ENCODE measurements at regions not wholly inside any gene's neighbourhood (a gene's known extent, or its start where the extent isn't known, plus 50 kb on each side); places are given as distances from the start of the nearest gene placed in this dataset.

DNA sequence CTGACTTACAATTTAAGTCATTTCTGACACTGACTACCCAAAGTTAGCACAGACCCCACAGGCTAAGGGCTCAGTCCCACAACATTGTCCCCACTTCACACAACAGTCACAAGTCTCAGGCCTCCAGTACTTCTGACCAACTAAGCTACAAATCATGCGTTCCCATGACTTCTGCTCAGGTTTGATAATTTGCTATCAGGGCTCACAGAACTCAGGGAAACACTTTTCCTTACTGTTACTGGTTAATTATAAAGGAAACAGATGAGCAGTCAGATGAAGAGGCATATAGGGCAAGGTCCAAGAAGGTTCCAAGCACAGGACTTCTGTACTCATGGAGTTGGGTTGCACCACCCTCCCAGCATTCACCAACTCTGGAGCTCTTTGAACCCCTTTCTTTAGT lies 151.2 kb upstream of the TNR start:
- no peaks in the 10 kb centered on the region for H3K4me1 ChIP-seq (ENCODE audit: control insufficient read depth, insufficient read depth, low read length)
- CTCF ChIA-PET: interaction anchor here (0.6 kb wide), 1 partner anchor 171 kb away, joined by 5 read pairs; no protein-coding TSS in a partner anchor
- POLR2A ChIA-PET: no interaction called here
- H3K9me3 ChIP-seq (ENCODE audit: control insufficient read depth, insufficient read depth, low read depth, low read length): no peaks in the 10 kb centered on the region
- H3K36me3 ChIP-seq (ENCODE audit: control insufficient read depth in 2 of 2, insufficient read depth in 1 of 2, low read length in 2 of 2): no peaks in the 10 kb centered on the region
- no peak overlapping the region for H3K4me3 ChIP-seq (ENCODE audit: low read depth, low read length)
- no peak for TF ChIP-seq KLF10 (tag by site-specific recombination; IDR thresholded peaks at IDR 0.05)
- no peak for TF ChIP-seq ZNF658 (tag by site-specific recombination; IDR thresholded peaks at IDR 0.05)
- no peak for TF ChIP-seq ZNF2 (tag by site-specific recombination; IDR thresholded peaks at IDR 0.05)
- no peak for TF ChIP-seq ZNF324 (tag by site-specific recombination; IDR thresholded peaks at IDR 0.05)
- TF ChIP-seq, protein P1, sequence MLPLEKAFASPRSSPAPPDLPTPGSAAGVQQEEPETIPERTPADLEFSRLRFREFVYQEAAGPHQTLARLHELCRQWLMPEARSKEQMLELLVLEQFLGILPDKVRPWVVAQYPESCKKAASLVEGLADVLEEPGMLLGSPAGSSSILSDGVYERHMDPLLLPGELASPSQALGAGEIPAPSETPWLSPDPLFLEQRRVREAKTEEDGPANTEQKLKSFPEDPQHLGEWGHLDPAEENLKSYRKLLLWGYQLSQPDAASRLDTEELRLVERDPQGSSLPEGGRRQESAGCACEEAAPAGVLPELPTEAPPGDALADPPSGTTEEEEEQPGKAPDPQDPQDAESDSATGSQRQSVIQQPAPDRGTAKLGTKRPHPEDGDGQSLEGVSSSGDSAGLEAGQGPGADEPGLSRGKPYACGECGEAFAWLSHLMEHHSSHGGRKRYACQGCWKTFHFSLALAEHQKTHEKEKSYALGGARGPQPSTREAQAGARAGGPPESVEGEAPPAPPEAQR (tag by site-specific recombination; IDR thresholded peaks at IDR 0.05): no peak
- no peak for TF ChIP-seq ZNF585B (tag by site-specific recombination; IDR thresholded peaks at IDR 0.05)
- TF ChIP-seq ZNF777 (tag by site-specific recombination; IDR thresholded peaks at IDR 0.05; ENCODE audit: borderline replicate concordance): no peak
- TF ChIP-seq ZBTB20 (tag by site-specific recombination; IDR thresholded peaks at IDR 0.05): no peak
- no peak for TF ChIP-seq ZNF530 (tag by site-specific recombination; IDR thresholded peaks at IDR 0.05; ENCODE audit: low read depth)
- TF ChIP-seq ZNF292 (tag by site-specific recombination; IDR thresholded peaks at IDR 0.05; ENCODE audit: borderline replicate concordance, low read depth): no peak
- no peak overlapping the region for H3K27ac ChIP-seq (ENCODE audit: extremely low read depth, low read depth, low read length)

DNA sequence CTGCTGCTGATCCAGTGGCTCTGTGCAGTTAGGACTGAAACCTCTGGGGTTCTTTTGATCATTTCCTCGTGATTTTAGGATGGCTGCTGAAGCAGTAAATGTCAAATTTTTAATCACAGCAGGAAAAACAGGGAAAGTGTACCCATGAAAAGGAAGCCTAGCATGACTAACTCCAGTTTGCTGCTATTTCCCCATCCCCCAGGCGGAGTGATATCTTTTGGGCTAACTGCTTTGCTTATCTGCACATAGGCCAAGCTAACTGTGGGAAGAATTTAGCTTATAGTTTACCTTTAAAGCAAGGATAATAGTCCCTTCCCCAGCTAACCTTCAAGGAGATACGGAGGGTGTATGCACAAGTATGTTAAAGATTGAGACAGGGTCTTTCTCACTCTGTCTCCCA lies 149.8 kb upstream of the TNR start:
- Histone ChIP-seq H3K4me3 (ENCODE audit: low read depth, low read length) (no peak overlapping the region), H3K9me3 (ENCODE audit: control insufficient read depth, insufficient read depth, low read depth, low read length) (no peaks in the 10 kb centered on the region), H3K27ac (ENCODE audit: extremely low read depth, low read depth, low read length) (no peak overlapping the region), H3K4me1 (ENCODE audit: control insufficient read depth, insufficient read depth, low read length) (no peaks in the 10 kb centered on the region), H3K36me3 (ENCODE audit: control insufficient read depth in 2 of 2, insufficient read depth in 1 of 2, low read length in 2 of 2) (no peaks in the 10 kb centered on the region)
- no peak for TF ChIP-seq ZEB2 (tag by site-specific recombination; IDR thresholded peaks at IDR 0.05)
- TF ChIP-seq ZNF248 (tag by site-specific recombination; IDR thresholded peaks at IDR 0.05): no peak
- no peak for TF ChIP-seq ZNF664 (tag by site-specific recombination; IDR thresholded peaks at IDR 0.05)
- TF ChIP-seq, protein P2, sequence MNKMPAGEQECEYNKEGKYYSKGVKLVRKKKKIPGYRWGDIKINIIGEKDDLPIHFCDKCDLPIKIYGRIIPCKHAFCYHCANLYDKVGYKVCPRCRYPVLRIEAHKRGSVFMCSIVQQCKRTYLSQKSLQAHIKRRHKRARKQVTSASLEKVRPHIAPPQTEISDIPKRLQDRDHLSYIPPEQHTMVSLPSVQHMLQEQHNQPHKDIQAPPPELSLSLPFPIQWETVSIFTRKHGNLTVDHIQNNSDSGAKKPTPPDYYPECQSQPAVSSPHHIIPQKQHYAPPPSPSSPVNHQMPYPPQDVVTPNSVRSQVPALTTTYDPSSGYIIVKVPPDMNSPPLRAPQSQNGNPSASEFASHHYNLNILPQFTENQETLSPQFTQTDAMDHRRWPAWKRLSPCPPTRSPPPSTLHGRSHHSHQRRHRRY (tag by site-specific recombination; IDR thresholded peaks at IDR 0.05): no peak
- no peak for TF ChIP-seq MEIS1 (CRISPR knock-in tag; IDR thresholded peaks at IDR 0.05; ENCODE audit: borderline replicate concordance)
- no peak for TF ChIP-seq GLI2 (tag by site-specific recombination; IDR thresholded peaks at IDR 0.05; ENCODE audit: borderline replicate concordance, low read depth)
- ChIA-PET POLR2A (no interaction called here), CTCF (no interaction called here)

DNA sequence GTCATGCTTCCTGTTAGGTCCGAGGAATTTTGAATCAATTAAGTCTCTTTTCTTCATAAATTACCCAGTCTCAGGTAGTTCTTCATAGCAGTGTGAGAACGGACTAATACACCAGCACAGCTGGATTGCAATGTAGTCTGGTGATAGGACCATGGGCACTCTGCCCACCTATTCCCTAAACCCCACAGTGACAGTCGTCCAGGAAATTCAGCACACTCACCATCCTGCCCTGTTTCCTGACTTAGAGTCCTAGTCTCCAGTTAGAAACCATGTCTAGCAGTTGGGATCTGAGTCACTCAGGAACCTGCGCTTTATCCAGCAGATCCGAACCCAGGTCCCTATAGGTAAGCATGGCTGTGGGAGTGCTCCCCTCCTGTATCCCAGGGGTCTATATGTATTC lies 149.3 kb upstream of the TNR start:
- Histone ChIP-seq H3K4me3 (ENCODE audit: low read depth, low read length) (no peak overlapping the region), H3K9me3 (ENCODE audit: control insufficient read depth, insufficient read depth, low read depth, low read length) (no peaks in the 10 kb centered on the region), H3K27ac (ENCODE audit: extremely low read depth, low read depth, low read length) (no peak overlapping the region), H3K36me3 (ENCODE audit: control insufficient read depth in 2 of 2, insufficient read depth in 1 of 2, low read length in 2 of 2) (no peaks in the 10 kb centered on the region), H3K4me1 (ENCODE audit: control insufficient read depth, insufficient read depth, low read length) (no peaks in the 10 kb centered on the region)
- no peak for TF ChIP-seq GFI1B (tag by site-specific recombination; IDR thresholded peaks at IDR 0.05)
- no peak for TF ChIP-seq ZNF146 (tag by site-specific recombination; IDR thresholded peaks at IDR 0.05)
- TF ChIP-seq SCRT2 (tag by site-specific recombination; IDR thresholded peaks at IDR 0.05): no peak
- TF ChIP-seq ZNF394 (tag by site-specific recombination; IDR thresholded peaks at IDR 0.05; ENCODE audit: borderline replicate concordance): no peak
- TF ChIP-seq ZNF211 (tag by site-specific recombination; IDR thresholded peaks at IDR 0.05; ENCODE audit: low read depth): no peak
- no peak for TF ChIP-seq ZEB2 (tag by site-specific recombination; IDR thresholded peaks at IDR 0.05)
- TF ChIP-seq, protein P3, sequence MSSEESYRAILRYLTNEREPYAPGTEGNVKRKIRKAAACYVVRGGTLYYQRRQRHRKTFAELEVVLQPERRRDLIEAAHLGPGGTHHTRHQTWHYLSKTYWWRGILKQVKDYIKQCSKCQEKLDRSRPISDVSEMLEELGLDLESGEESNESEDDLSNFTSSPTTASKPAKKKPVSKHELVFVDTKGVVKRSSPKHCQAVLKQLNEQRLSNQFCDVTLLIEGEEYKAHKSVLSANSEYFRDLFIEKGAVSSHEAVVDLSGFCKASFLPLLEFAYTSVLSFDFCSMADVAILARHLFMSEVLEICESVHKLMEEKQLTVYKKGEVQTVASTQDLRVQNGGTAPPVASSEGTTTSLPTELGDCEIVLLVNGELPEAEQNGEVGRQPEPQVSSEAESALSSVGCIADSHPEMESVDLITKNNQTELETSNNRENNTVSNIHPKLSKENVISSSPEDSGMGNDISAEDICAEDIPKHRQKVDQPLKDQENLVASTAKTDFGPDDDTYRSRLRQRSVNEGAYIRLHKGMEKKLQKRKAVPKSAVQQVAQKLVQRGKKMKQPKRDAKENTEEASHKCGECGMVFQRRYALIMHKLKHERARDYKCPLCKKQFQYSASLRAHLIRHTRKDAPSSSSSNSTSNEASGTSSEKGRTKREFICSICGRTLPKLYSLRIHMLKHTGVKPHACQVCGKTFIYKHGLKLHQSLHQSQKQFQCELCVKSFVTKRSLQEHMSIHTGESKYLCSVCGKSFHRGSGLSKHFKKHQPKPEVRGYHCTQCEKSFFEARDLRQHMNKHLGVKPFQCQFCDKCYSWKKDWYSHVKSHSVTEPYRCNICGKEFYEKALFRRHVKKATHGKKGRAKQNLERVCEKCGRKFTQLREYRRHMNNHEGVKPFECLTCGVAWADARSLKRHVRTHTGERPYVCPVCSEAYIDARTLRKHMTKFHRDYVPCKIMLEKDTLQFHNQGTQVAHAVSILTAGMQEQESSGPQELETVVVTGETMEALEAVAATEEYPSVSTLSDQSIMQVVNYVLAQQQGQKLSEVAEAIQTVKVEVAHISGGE (tag by site-specific recombination; conservative IDR thresholded peaks at IDR 0.05; ENCODE audit: low read depth): no peak
- no peak for TF ChIP-seq OVOL3 (tag by site-specific recombination; IDR thresholded peaks at IDR 0.05)
- no peak for TF ChIP-seq ZNF558 (tag by site-specific recombination; IDR thresholded peaks at IDR 0.05)
- TF ChIP-seq ZBTB1 (tag by site-specific recombination; IDR thresholded peaks at IDR 0.05): no peak
- ChIA-PET POLR2A (no interaction called here), CTCF (no interaction called here)
